Epithelial cell of proximal tubule (primary cell): ENCODE measurements at regions not wholly inside any gene's neighbourhood (a gene's known extent, or its start where the extent isn't known, plus 50 kb on each side); places are given as distances from the start of the nearest gene placed in this dataset.

Source experiments
- DNase-seq: peaks from one replicate; pipeline ENCODE4 v3.0.0-alpha.2; 2011; ENCODE audit warnings: low read depth
- H3K4me3 ChIP-seq: 2 replicates; pipeline ENCODE4 v1.5.1; 2011; ENCODE audit warnings: low read depth, mild to moderate bottlenecking, low read length
- CTCF ChIP-seq: conservative IDR thresholded peaks from 2 replicates; pipeline ENCODE4 v1.5.1; 2012; ENCODE audit warnings: low read depth, mild to moderate bottlenecking, low read length

- no peak overlapping the region for H3K4me3 ChIP-seq
- no peak for DNase-seq
- TF ChIP-seq CTCF, result no peak
These were observed 53.6 kb upstream of the EPCAM start for GRCh38 chr2:47315475-47315874.

- no peak for DNase-seq
- H3K4me3 ChIP-seq, result no peak overlapping the region
- TF ChIP-seq CTCF, result peak; percentile 12
These were observed 55.4 kb upstream of the EPCAM start for GRCh38 chr2:47313728-47314127.

- no peak overlapping the region for H3K4me3 ChIP-seq
- TF ChIP-seq CTCF, result no peak
- no peak for DNase-seq
These were observed 55.9 kb upstream of the EPCAM start for GRCh38 chr2:47313141-47313691.

- no peak overlapping the region for H3K4me3 ChIP-seq
- no peak for DNase-seq
- no peak for TF ChIP-seq CTCF
These were observed 56.6 kb upstream of the EPCAM start for GRCh38 chr2:47312491-47312850.

- H3K4me3 ChIP-seq, result no peak overlapping the region
These were observed 57.2 kb upstream of the EPCAM start for GRCh38 chr2:47311764-47312490.

GRCh38 chr2:47310801-47311560 is 58.1 kb upstream of the EPCAM start:
- DNase-seq, result no peak
- H3K4me3 ChIP-seq, result no peak overlapping the region
- no peak for TF ChIP-seq CTCF

More at GRCh38 chr2:47311764-47312490, 57.2 kb upstream of the EPCAM start:
- no peak for DNase-seq
- no peak for TF ChIP-seq CTCF
